ENCODE measurements at regions not wholly inside any gene's neighbourhood (a gene's known extent, or its start where the extent isn't known, plus 50 kb on each side); places are given as distances from the start of the nearest gene placed in this dataset.

- DNase-seq: no peak
Measured at GRCh38 chr12:94706250-94706661, 55.9 kb upstream of the TMCC3 start.

- DNase-seq: no peak
Measured at GRCh38 chr12:94705676-94706075, 55.3 kb upstream of the TMCC3 start.

DNA sequence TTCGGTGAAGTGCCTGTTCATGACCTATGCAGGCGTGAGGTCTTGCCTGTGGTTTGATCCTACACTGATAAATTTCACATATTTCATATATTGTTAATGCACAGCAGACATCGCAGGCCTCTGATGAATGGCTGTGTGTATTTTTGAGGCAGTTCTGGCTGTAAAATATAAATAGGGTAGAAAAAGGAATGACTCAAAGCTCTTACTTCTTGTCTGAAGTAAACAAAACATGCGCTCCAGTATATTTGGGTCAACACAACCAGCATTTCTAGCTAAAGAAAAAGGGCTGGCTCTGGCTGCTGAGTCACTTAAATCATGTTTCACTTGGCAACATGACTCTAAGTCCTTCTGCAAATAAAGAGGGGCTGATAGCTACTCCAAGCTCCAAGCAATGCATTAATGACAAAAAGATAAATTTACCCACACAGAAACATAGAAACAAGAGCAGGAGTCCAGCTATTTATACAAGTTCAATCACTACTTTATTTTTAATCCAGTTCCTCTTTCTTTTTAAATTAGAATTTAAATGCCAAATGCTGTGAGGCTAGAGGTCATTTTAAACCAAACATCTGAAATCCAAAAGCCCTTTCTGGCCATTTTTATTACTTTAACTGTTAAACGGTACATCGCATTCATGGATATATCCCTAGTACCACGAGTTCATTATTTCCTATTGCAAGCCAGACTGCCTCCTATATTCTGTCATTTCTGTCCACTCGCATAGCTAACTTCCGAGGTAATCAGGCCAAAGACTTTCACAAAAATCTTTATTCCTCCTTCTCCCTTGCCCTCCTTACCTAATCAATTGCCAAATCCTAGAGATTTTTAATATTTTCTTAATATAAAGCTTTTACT lies 54.3 kb upstream of the TMCC3 start:
- peak; percentile 57 for DNase-seq

DNA sequence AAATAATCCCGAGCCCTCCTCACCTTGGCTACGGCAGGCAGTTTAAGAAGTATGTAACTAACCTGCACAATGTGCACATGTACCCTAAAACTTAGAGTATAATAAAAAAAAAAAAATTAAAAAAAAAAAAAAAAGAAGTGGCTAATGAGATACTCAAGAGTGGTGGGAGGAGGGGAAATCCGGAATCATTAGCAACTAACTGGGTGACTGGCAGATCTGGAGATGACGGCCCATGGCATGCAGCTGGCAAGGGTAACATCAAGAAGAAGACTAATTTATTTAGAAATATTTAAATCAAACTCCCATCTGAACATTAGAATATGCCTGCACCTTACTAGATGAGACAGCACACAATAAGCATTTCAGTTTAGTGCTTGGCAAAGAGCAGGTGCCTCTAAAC lies 52.3 kb upstream of the TMCC3 start:
- no peak for DNase-seq

DNA sequence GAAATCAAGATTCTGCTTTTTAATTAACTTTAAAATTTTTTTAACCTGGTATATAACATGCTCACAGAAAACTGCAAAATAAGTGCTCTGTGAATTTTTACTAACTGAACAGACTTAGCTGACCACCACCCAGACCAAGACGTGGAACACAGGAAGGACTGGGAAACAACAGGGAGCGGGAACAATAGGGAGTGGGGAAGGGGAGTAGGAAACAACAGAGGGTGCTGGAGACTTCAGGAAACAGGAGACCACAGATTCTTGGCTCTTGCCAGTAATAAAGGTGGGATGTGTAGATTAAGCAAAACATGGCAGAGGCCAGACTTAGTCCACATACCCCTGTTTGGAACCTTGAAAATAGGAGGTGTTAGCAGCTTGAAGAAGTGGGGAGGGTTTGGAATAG lies 51.4 kb upstream of the TMCC3 start:
- DNase-seq: no peak

GRCh38 chr12:94700662-94701061 lies 50.3 kb upstream of the TMCC3 start:
- DNase-seq: no peak

All from NCI-H774 (cell line).